H1 (cell line): ENCODE measurements at regions not wholly inside any gene's neighbourhood (a gene's known extent, or its start where the extent isn't known, plus 50 kb on each side); places are given as distances from the start of the nearest gene placed in this dataset.

ENCODE experiments used
- ATF2 ChIP-seq: IDR thresholded peaks from 2 replicates; pipeline ENCODE4 v1.6.1; 2012; ENCODE audit warnings: low read length, inconsistent platforms
- BCL11A ChIP-seq, 2 experiments: IDR thresholded peaks; one replicate each; pipeline ENCODE4 v1.6.1; 2011; ENCODE audit warnings: low read depth in 2 of 2, low read length in 2 of 2, mild to moderate bottlenecking in 2 of 2
- BRCA1 ChIP-seq: IDR thresholded peaks from 2 replicates; pipeline ENCODE4 v1.6.1; 2012; ENCODE audit warnings: low read depth, low read length, improper control_type of control experiment
- CEBPB ChIP-seq: IDR thresholded peaks from 2 replicates; pipeline ENCODE4 v1.6.1; 2012; ENCODE audit warnings: low read depth, low read length
- CHD7 ChIP-seq: fragments of 300-600 bp; sonication (generic); IDR thresholded peaks from 2 replicates; pipeline ENCODE4 v1.7.1; 2012; ENCODE audit warnings: low read length, moderate library complexity, mild to moderate bottlenecking, inconsistent platforms; ENCODE audit not compliant: insufficient replicate concordance
- E2F6 ChIP-seq: IDR thresholded peaks from 2 replicates; pipeline ENCODE4 v1.6.1; 2012; ENCODE audit warnings: inconsistent platforms
- KDM4A ChIP-seq: IDR thresholded peaks from one replicate; pipeline ENCODE4 v1.7.1; 2012; ENCODE audit warnings: low read depth, mild to moderate bottlenecking, moderate library complexity, low read length, inconsistent platforms; ENCODE audit not compliant: severe bottlenecking
- SP2 ChIP-seq: IDR thresholded peaks from 2 replicates; pipeline ENCODE4 v1.6.1; 2012; ENCODE audit warnings: mild to moderate bottlenecking, low read length, inconsistent platforms

- no peak for TF ChIP-seq CHD7
- no peak for TF ChIP-seq ATF2
- no peak for TF ChIP-seq KDM4A
- TF ChIP-seq BCL11A (IDR thresholded peaks at IDR 0.05; ENCODE audit: low read depth in 2 of 2, low read length in 2 of 2), result no peak
- TF ChIP-seq CEBPB, result no peak
- no peak for TF ChIP-seq SP2
- no peak for TF ChIP-seq BRCA1
- TF ChIP-seq E2F6, result no peak
Measured at GRCh38 chr7:54878339-54878738, 119.3 kb upstream of the SEC61G start (continued).
